Gastroesophageal sphincter (tissue), 3 donors: ENCODE measurements at regions not wholly inside any gene's neighbourhood (a gene's known extent, or its start where the extent isn't known, plus 50 kb on each side); places are given as distances from the start of the nearest gene placed in this dataset.

Experiments used
- EP300 ChIP-seq: sonication (generic); formaldehyde crosslinking; IDR thresholded peaks from one replicate; pipeline ENCODE4 v1.6.1; 2017; ENCODE audit warnings: antibody characterized with exemption, mild to moderate bottlenecking
- POLR2A ChIP-seq, 2 donors: fragments of 450-650 bp; IDR thresholded peaks; one replicate each; pipeline ENCODE4 v1.6.1; 2017; ENCODE audit warnings: antibody characterized with exemption in 2 of 2, mild to moderate bottlenecking in 2 of 2, moderate library complexity in 1 of 2
- POLR2AphosphoS5 ChIP-seq: sonication (generic); formaldehyde crosslinking; IDR thresholded peaks from one replicate; pipeline ENCODE4 v1.6.1; 2017; ENCODE audit warnings: antibody characterized with exemption
- TF ChIP-seq, protein P1 (sequence below), 4 experiments: fragments of 200-600 bp in 2 of 4; fragments of 450-650 bp in 2 of 4; sonication (generic) in 1 of 4; IDR thresholded peaks; one replicate each; pipeline ENCODE4 v1.5.1; 2017 to 2019; ENCODE audit warnings: antibody characterized with exemption in 4 of 4, mild to moderate bottlenecking in 2 of 4, moderate library complexity in 2 of 4

DNA sequence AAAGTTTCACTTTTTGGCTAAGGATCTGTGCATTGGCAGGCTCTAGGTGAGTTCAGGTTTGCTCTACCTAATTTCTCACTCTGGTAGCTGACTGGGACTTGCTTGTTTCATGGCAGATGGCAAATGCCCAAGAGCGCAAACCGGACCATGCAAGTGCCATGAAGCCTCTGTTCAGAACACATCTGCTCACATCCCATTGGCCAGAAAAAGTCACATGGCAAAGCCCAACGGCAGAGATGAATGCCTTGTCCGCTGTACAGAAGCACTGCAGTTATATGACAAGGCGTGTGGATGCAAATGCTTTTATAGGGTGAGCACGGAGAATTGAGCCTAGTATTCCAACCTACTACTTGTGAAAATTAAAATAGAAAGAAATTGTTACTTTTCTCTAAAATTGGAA lies 202.2 kb upstream of the HMGA2 start:
- TF ChIP-seq, protein P1, sequence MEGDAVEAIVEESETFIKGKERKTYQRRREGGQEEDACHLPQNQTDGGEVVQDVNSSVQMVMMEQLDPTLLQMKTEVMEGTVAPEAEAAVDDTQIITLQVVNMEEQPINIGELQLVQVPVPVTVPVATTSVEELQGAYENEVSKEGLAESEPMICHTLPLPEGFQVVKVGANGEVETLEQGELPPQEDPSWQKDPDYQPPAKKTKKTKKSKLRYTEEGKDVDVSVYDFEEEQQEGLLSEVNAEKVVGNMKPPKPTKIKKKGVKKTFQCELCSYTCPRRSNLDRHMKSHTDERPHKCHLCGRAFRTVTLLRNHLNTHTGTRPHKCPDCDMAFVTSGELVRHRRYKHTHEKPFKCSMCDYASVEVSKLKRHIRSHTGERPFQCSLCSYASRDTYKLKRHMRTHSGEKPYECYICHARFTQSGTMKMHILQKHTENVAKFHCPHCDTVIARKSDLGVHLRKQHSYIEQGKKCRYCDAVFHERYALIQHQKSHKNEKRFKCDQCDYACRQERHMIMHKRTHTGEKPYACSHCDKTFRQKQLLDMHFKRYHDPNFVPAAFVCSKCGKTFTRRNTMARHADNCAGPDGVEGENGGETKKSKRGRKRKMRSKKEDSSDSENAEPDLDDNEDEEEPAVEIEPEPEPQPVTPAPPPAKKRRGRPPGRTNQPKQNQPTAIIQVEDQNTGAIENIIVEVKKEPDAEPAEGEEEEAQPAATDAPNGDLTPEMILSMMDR (IDR thresholded peaks at IDR 0.05) = no peak
- TF ChIP-seq POLR2A (IDR thresholded peaks at IDR 0.05) (no peak), POLR2AphosphoS5 (no peak), EP300 (no peak)
